Left ventricle myocardium inferior (tissue), 1 donor: ENCODE measurements at regions not wholly inside any gene's neighbourhood (a gene's known extent, or its start where the extent isn't known, plus 50 kb on each side); places are given as distances from the start of the nearest gene placed in this dataset.

ENCODE experiments used
- DNase-seq: peaks from one replicate; pipeline ENCODE4 v3.0.0-alpha.2; 2020
- H3K27ac ChIP-seq: fragments of 200-600 bp; replicated peaks from 2 replicates; pipeline ENCODE4 v1.8.0; 2021
- H3K27me3 ChIP-seq: fragments of 200-600 bp; 2 replicates; pipeline ENCODE4 v1.8.0; 2021; ENCODE audit warnings: low read depth
- H3K36me3 ChIP-seq: fragments of 200-600 bp; 2 replicates; pipeline ENCODE4 v1.8.0; 2021
- H3K4me1 ChIP-seq: fragments of 200-600 bp; 2 replicates; pipeline ENCODE4 v1.8.0; 2021
- H3K4me3 ChIP-seq: fragments of 200-600 bp; 2 replicates; pipeline ENCODE4 v1.8.0; 2021; ENCODE audit warnings: mild to moderate bottlenecking, moderate library complexity
- H3K9me3 ChIP-seq: fragments of 200-600 bp; replicated peaks from 2 replicates; pipeline ENCODE4 v1.8.0; 2021
- CTCF ChIP-seq: fragments of 200-600 bp; IDR thresholded peaks from 2 replicates; pipeline ENCODE4 v1.8.0; 2021; ENCODE audit warnings: antibody characterized with exemption, mild to moderate bottlenecking, borderline replicate concordance
- intact Hi-C: fragments of 100-400 bp; cut with micrococcal nuclease; formaldehyde crosslinking; loops from one replicate; pipeline ENCODE4 v1.11.0; 2022
- donor health status: DM: no; HTN: yes; CAD: no; lungs with severe emphysema.

GRCh38 chr13:65901723-65902122 lies 1328.4 kb downstream of the PCDH9 start:
- H3K36me3 ChIP-seq: no peaks in the 10 kb centered on the region
- no peak for DNase-seq
- H3K9me3 ChIP-seq: peaks cover 34% of the 10 kb centered on the region
- H3K27ac ChIP-seq: no peak overlapping the region
- intact Hi-C loops: no loop called here
- TF ChIP-seq CTCF: no peak
- no peak overlapping the region for H3K4me3 ChIP-seq
- H3K4me1 ChIP-seq: no peaks in the 10 kb centered on the region
- H3K27me3 ChIP-seq: no peaks in the 10 kb centered on the region

- Histone ChIP-seq H3K27me3 (no peaks in the 10 kb centered on the region), H3K27ac (no peak overlapping the region), H3K36me3 (no peaks in the 10 kb centered on the region), H3K9me3 (no peaks in the 10 kb centered on the region), H3K4me3 (no peak overlapping the region), H3K4me1 (no peaks in the 10 kb centered on the region)
- no peak for DNase-seq
- intact Hi-C loops: no loop called here
- no peak for TF ChIP-seq CTCF
Measured at GRCh38 chr13:65894049-65894448, 1336.1 kb downstream of the PCDH9 start.

DNA sequence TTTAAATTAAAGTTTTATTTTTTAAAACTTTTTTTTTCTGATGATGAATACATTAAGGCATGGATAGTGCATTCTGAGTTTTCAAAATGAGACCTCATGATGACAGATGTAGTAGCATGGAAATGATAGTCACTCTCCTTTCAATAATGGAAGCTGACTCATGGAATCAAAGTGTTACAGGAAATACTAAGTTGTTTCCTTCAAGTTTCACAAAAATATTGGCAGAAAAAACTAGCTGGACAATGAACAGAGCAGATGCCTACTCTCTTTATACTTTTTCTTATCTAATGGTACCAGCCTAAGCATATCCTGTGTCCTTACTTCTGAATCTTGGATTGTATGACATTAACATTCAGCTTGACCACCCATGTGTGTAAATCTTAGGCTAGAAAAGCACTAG lies 1337.3 kb downstream of the PCDH9 start:
- intact Hi-C loops: no loop called here
- Histone ChIP-seq H3K36me3 (no peaks in the 10 kb centered on the region), H3K27me3 (no peaks in the 10 kb centered on the region), H3K4me3 (no peak overlapping the region), H3K9me3 (no peaks in the 10 kb centered on the region), H3K27ac (no peak overlapping the region), H3K4me1 (no peaks in the 10 kb centered on the region)
- DNase-seq: no peak
- no peak for TF ChIP-seq CTCF

- no peaks in the 10 kb centered on the region for H3K27me3 ChIP-seq
- intact Hi-C loops: no loop called here
- no peak for DNase-seq
Measured at GRCh38 chr13:65889368-65889767, 1340.8 kb downstream of the PCDH9 start.

DNA sequence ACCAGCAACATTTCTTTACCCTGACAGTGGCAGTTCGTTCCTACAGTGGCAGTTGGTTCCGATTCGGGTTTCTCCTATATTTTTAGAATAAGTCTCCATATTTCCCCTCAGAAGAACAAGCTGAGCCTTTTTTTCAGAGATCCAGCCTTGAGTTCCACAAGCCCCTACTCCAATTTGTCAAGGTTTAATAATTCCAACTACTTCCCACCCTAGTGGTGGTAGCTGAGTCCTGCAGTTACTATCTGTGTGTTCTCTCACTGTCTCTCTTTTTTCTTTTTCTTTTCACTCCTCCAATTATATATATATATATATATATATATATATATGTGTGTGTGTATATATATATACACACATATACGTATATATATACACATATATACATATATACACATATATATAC lies 1347.3 kb downstream of the PCDH9 start:
- no peaks in the 10 kb centered on the region for H3K36me3 ChIP-seq
- peak; percentile 14 for TF ChIP-seq CTCF
- H3K4me3 ChIP-seq: no peak overlapping the region
- intact Hi-C loops: no loop called here
- no peaks in the 10 kb centered on the region for H3K4me1 ChIP-seq
- DNase-seq: no peak
- H3K9me3 ChIP-seq: peaks cover 19% of the 10 kb centered on the region
- no peak overlapping the region for H3K27ac ChIP-seq
- no peaks in the 10 kb centered on the region for H3K27me3 ChIP-seq

More at GRCh38 chr13:65889368-65889767, 1340.8 kb downstream of the PCDH9 start:
- Histone ChIP-seq H3K4me3 (no peak overlapping the region), H3K27ac (no peak overlapping the region), H3K9me3 (no peaks in the 10 kb centered on the region), H3K4me1 (no peaks in the 10 kb centered on the region), H3K36me3 (no peaks in the 10 kb centered on the region)
- TF ChIP-seq CTCF: no peak
